Hematopoietic multipotent progenitor cell treated with erythropoietin and hydrocortisone succinate and interleukin-3 and kit ligand, for 6 days (in vitro differentiated cells): ENCODE measurements at regions not wholly inside any gene's neighbourhood (a gene's known extent, or its start where the extent isn't known, plus 50 kb on each side); places are given as distances from the start of the nearest gene placed in this dataset.

Source experiments
- DNase-seq: peaks from one replicate; pipeline ENCODE4 v3.0.0-alpha.2; 2015

GRCh38 chr21:35328856-35329455 is 279.9 kb upstream of the RUNX1 start:
- no peak for DNase-seq

GRCh38 chr21:35326677-35327076 is 277.6 kb upstream of the RUNX1 start:
- DNase-seq: no peak

GRCh38 chr21:35325953-35326352 is 276.9 kb upstream of the RUNX1 start:
- DNase-seq: peak; percentile 22

GRCh38 chr21:35324372-35325220 is 275.5 kb upstream of the RUNX1 start:
- DNase-seq: no peak

GRCh38 chr21:35323947-35324346 is 274.8 kb upstream of the RUNX1 start:
- no peak for DNase-seq

GRCh38 chr21:35321322-35322200 is 272.5 kb upstream of the RUNX1 start:
- DNase-seq: no peak

- DNase-seq: no peak
Measured at GRCh38 chr21:35319684-35320283, 270.7 kb upstream of the RUNX1 start.

- DNase-seq: peak; percentile 67
Measured at GRCh38 chr21:35316933-35317332, 267.8 kb upstream of the RUNX1 start.

GRCh38 chr21:35316456-35316855 is 267.4 kb upstream of the RUNX1 start:
- DNase-seq: no peak

GRCh38 chr21:35314857-35315582 is 265.9 kb upstream of the RUNX1 start:
- no peak for DNase-seq

- DNase-seq: no peak
Measured at GRCh38 chr21:35311985-35312384, 262.9 kb upstream of the RUNX1 start.

- DNase-seq: no peak
Measured at GRCh38 chr21:35309316-35309715, 260.2 kb upstream of the RUNX1 start.

- no peak for DNase-seq
Measured at GRCh38 chr21:35303085-35303484, 254.0 kb upstream of the RUNX1 start.

- peak; percentile 16 for DNase-seq
Measured at GRCh38 chr21:35298757-35299156, 249.7 kb upstream of the RUNX1 start.

- no peak for DNase-seq
Measured at GRCh38 chr21:35297665-35298064, 248.6 kb upstream of the RUNX1 start.

- no peak for DNase-seq
Measured at GRCh38 chr21:35294231-35294898, 245.3 kb upstream of the RUNX1 start.

GRCh38 chr21:35291973-35292627 is 243.0 kb upstream of the RUNX1 start:
- no peak for DNase-seq

GRCh38 chr21:35291034-35291433 is 241.9 kb upstream of the RUNX1 start:
- no peak for DNase-seq

GRCh38 chr21:35288238-35288637 is 239.1 kb upstream of the RUNX1 start:
- no peak for DNase-seq

GRCh38 chr21:35284199-35284598 is 235.1 kb upstream of the RUNX1 start:
- DNase-seq: no peak

- no peak for DNase-seq
Measured at GRCh38 chr21:35282944-35283343, 233.8 kb upstream of the RUNX1 start.
